Hematopoietic multipotent progenitor cell (in vitro differentiated cells): ENCODE measurements at regions not wholly inside any gene's neighbourhood (a gene's known extent, or its start where the extent isn't known, plus 50 kb on each side); places are given as distances from the start of the nearest gene placed in this dataset.

ENCODE experiments used
- DNase-seq, 3 donors: peaks; one replicate each; pipeline ENCODE4 v3.0.0-alpha.2; 2011 to 2015; ENCODE audit warnings: low read depth in 2 of 3, low spot score in 2 of 3

GRCh38 chr2:215670396-215670795 lies 234.5 kb upstream of the FN1 start:
- DNase-seq: no peak

DNA sequence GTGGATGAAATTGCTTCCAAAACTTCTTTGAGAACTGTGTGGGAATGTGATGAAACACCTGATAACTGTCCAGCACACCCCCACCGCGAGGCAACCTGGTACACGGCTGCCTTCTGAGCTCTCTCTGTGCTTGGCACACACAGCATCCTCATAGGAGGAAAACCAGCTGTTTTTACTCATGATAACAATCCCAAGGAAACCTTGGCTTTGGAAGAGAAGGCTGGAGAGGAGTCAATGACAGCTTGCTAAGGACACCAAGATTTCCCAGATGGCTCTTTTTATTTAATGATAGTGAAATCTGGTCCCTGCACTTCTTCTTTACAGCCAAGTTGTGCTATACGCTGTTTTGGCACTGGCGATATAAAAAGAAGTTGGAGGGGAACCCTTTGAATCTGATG lies 232.5 kb upstream of the FN1 start:
- DNase-seq: no peak

DNA sequence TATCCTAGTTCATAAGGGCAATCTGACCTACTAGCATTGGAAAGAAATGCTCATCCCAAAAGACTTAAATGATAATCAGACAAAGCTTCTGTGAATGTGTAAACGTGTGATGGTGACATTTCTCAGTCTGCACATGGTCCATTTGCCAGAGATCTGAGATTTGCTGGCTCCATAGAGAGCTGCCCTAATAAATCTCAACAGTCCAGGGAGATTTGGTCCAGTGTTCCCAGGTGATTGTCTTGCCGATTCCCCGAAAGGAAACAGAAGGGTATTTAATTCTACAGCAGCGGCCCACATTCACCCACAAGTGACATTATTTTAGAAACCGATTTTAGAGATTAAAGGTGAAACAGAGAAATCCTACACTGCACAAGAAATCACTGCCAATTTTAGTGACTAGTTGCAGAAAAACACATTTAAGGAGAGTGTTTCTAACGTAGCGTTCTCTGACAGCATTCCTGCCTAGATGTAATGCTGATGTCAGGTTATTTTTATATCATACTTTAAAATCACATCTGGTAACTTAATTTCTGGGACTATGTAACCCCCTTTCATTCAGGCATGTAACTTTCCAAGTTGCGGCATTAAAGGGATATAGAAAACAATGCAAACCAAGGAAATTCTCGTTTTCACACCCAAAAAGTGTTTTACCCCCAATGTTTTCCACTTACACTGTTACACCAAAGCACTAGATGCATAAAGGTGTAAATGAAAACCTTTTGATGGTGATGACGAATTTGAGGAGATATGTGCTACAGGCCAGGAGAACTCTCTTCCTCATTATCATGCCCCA lies 231.9 kb upstream of the FN1 start:
- DNase-seq: no peak

- peak in 2 of 3 donors; percentile 18 to 35 for DNase-seq
These were observed 229.1 kb upstream of the FN1 start for GRCh38 chr2:215664847-215665525.

DNA sequence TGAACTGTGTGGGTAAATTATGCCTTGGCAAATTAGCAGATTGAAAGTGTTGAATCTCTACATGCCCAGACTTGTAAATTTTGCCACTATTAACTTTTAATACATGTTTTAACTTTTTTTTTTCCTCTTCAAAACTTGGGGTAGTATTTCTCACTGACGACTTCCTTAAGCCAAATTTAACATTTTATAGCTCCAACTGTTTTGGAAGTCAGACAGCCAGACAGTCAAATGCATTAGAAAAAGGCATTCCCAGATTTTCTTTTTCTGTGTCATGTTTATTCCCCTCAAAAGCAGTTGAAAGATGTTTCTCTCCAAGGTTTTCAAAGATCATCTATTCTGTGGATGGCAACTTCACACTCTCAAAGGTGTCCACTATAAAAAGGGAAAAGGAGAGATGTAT lies 226.8 kb upstream of the FN1 start:
- no peak for DNase-seq

DNA sequence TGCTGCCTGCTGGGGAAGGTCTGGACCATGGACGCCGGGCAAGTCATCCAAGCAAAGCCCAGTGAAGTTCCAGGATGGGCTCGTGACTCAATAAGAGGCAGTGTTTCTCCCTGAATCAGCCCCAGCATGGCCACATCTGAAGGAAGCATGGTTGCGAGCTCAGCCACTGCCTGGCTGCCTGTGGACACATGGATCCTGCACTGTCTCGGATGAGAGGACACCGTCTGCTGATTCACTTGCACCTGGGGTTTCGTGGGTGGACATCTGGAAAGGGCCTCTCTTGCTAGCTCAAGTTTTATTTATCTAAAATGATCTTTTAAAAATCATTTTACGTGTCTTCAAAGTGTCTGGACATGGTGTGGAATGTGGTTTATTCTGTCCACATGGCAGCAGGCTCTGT lies 224.8 kb upstream of the FN1 start:
- no peak for DNase-seq

DNA sequence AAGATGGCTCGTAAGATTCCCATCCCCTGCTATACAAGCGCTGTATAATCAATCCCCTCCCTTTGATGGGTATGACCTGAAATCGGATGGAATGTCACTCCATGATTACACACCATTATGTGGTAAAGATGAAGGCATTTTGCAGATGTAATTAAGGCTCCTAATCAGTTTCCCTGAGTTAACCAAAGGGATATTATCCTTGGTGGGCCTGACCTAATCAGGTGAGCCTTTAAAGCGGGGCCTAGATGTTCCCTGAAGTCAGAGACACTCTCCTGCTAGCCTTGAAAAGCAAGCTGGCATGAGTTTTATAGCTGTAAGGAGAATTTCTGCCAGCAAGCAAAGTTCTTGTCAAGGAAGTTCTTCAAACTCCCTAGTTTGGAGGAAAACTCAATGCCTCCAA lies 223.8 kb upstream of the FN1 start:
- no peak for DNase-seq

DNA sequence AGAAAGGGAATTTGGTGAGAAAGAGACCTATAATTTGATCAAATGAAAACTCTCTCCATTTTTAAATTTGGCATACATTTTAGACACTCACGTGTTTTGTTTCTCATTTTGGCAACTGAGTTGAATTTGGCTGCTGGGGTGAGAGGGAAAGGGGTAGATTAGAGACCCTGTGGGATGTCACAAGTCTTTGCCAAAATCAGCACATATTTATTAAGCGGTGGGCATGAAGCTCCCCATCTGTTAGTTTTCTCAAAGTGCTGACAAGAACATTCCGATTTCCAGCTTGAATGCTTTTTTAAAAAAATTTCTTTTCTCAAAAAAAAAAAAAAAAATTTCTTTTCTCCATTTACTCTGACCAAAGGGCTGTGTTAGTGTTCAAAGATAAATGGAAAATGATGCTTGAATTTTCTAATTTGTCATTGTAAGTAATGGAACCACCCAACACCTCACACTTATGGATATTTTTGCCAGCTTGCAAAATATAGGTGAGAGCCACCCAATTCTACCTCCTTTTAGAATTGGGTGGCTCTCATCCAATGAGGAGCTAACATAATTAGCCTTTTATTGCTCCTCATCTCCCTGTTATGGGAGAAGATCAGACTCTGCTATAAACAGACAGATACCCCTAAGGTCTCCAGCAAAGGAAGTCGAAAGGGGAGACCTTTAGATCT lies 222.9 kb upstream of the FN1 start:
- no peak for DNase-seq

DNA sequence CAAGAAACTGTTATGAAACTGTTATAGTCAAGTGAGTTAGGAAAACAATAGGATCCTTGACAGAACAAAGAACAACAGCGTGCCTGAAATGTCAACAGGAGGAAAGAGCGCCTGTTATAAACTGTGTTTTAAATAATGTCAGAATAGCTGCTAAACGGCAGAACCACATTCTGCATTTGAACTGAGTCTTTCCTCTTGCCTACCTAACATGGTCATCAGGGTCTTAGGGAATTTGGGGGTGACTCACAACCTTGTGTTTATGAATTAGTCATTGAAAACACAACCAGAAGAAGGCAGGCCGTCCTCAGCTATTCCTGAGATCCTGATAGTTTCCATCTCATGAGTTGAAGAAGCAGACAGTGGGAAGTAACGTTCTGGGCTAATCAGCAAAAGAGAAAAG lies 222.0 kb upstream of the FN1 start:
- no peak for DNase-seq

DNA sequence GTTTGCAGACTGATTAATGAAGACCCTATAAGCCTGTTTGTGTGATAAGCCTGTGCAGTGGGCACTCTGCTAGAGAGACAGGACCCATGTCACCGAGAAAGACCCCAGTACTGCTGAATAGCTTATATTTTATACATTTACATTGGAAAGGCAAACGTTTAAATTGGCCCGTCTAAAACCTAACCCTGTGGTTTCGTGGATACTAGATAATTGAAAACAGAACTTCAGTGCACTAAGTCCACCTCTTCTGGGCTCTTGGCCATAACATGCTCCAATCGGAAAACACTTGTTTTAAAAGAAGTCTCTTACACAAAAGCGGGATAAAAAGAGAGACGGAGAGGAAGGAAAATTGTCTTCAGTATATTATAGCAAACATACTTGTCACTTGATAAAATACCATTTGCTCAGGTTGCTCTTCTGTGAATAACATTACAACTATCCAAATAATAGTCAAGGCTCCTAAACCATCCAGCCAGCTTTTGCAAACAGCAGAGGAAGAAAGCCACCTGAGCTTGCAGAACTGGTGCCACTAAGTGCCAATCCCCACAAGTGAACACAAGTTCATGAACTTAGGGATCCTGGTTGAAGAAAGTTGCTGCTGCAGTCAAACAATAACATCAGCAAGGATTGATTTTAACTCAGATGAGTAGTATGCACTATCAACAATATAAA lies 218.4 kb upstream of the FN1 start:
- DNase-seq: no peak

GRCh38 chr2:215653344-215654030 lies 217.6 kb upstream of the FN1 start:
- no peak for DNase-seq

DNA sequence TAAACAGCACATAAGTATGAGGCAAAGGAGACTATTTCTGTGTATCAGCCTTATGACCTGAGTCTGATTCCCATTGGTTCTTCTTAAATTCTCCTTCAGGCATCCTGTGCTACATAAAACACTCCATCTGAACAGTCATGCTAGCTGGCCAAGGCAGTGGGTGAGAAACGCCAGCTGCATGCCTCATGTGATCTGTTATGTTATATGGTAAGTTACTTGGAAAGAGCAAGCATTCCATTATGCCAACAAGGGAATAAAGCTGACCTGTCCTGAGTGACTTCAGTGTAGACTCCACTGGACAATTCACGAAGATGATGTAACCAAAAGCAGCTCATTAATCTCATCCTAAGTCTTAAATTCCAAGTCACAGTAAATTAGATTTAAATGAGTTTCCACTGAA lies 216.5 kb upstream of the FN1 start:
- no peak for DNase-seq

GRCh38 chr2:215651412-215651811 lies 215.5 kb upstream of the FN1 start:
- DNase-seq: no peak

- no peak for DNase-seq
These were observed 208.5 kb upstream of the FN1 start for GRCh38 chr2:215644233-215644897.

DNA sequence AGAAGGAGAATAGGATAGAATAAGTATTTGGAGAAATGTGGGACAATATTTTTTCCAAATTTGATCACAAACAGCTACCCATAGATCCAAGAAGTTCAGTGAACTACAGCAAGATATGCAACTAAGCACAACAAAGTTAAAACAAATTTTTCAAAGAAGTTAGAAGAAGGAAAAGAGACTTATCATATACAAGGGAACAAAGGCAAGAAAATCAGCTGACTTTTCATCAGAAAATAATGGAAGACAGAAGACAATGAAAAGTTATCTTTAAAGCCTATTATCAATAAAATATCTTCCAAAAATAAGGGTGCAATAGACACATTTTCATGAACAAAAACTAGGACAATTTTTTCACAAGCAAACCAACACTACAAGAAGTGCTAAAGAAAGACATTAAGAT lies 202.8 kb upstream of the FN1 start:
- no peak for DNase-seq

DNA sequence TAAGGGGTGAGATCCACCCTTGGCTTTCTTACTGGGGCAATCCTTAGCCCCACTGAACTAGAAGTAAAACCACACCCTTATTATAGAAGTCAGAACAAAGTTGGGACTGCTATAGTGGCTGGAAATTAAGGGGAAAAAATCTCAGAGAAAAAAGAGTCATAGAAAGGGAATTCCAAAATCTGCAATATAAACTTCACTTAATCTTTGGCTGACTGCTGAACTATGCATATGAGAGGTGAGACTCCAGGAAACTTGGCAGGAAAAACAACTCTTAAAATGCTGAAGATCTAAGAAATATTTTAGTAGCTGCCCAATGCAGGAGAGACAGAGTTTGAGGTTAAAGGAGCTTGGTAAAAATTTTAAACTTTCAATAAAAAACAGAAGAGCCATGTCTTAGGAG lies 201.8 kb upstream of the FN1 start:
- DNase-seq: no peak

GRCh38 chr2:215636816-215637215 lies 200.9 kb upstream of the FN1 start:
- DNase-seq: no peak

GRCh38 chr2:215635788-215636139 lies 199.9 kb upstream of the FN1 start:
- no peak for DNase-seq

DNA sequence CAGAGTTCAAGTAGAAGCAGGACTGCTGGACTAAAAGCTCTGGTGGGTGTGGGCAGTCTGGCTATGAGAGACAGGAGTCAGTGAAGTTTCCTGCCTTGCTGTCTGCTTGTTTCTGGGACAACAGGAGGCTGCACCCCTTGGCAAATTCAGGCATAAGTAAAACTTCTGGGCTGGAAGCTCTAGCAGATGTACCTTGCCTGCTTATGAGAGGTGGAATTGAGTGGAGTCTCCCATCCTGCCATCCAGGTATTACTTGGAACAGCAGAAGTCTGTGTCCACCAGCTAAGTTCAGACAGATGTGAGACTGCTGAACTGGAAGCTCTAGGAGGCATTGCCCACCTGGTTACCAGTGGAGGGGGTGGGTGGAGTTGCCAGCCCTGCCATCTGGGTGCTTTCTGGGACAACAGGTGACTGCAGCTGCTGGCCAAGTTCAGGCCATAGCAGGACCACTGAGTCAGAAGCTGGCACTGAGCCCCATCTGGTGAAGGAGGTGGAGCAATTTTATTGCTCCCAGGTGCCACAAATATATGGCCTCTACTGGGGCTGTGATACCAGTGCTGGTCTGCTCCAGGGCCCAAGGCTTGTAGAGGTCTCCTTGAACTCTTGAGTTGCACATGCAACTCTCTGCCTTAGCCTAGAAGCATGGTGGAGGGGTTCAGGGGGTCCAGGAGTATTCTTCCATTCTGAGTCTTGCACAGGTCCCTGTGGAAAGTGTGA lies 199.4 kb upstream of the FN1 start:
- no peak for DNase-seq

DNA sequence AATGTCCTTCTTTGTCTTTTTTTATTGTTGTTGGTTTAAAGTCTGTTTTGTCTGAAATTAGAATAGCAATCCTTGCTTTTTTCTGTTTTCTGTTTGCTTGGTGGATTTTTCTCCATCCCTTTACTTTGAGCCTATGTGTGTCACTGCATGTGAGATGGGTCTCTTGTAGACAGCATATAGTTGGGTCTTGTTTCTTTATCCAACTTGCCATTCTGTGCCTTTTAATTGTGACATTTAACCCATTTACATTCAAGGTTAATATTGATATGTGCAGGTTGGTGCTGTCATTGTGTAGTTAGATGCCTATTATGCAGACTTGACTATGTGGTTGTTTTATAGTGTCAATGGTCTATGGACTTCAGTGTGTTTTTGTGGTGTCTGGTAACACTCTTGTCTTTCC lies 197.5 kb upstream of the FN1 start:
- no peak for DNase-seq
